GM18517 (cell line): ENCODE measurements at regions not wholly inside any gene's neighbourhood (a gene's known extent, or its start where the extent isn't known, plus 50 kb on each side); places are given as distances from the start of the nearest gene placed in this dataset.
A peak's percentile ranks its signal among the peaks of the same experiment; 100 is the strongest.
"Not testable (repeated sequence)": the region's sequence is repeated elsewhere in the genome, so short reads cannot be mapped to it uniquely, and the experiment has no call there.

Experiments used
- ATAC-seq: cut with Tn5 transposase; IDR thresholded peaks from one replicate; pipeline ENCODE4 v1.9.1; 2021; ENCODE audit warnings: mild to moderate bottlenecking, moderate library complexity; ENCODE audit not compliant: unreplicated experiment

GRCh38 chr21:25489673-25490072 lies 117.6 kb downstream of the MRPL39 start:
- ATAC-seq, result no peak

- peak; percentile 63 for ATAC-seq
These were observed 120.2 kb downstream of the MRPL39 start for GRCh38 chr21:25487046-25487594.

- no peak for ATAC-seq
These were observed 121.4 kb downstream of the MRPL39 start for GRCh38 chr21:25485914-25486313.

- no peak for ATAC-seq
These were observed 139.4 kb downstream of the MRPL39 start for GRCh38 chr21:25467896-25468295.

- ATAC-seq, result not testable (repeated sequence)
These were observed 140.2 kb downstream of the MRPL39 start for GRCh38 chr21:25467071-25467470.

GRCh38 chr21:25466470-25466869 lies 140.8 kb downstream of the MRPL39 start:
- ATAC-seq, result no peak

GRCh38 chr21:25465263-25465662 lies 142.0 kb downstream of the MRPL39 start:
- ATAC-seq, result no peak

- peak; percentile 62 for ATAC-seq
These were observed 143.0 kb downstream of the MRPL39 start for GRCh38 chr21:25464275-25464674.

- peak; percentile 52 for ATAC-seq
These were observed 144.7 kb downstream of the MRPL39 start for GRCh38 chr21:25462517-25462971.

- ATAC-seq, result no peak
These were observed 145.6 kb downstream of the MRPL39 start for GRCh38 chr21:25461725-25462124.

GRCh38 chr21:25459993-25460392 lies 147.3 kb downstream of the MRPL39 start:
- no peak for ATAC-seq

GRCh38 chr21:25459365-25459764 lies 147.9 kb downstream of the MRPL39 start:
- ATAC-seq, result no peak

- ATAC-seq, result no peak
These were observed 148.8 kb downstream of the MRPL39 start for GRCh38 chr21:25458484-25458883.

GRCh38 chr21:25457946-25458345 lies 149.3 kb downstream of the MRPL39 start:
- ATAC-seq, result no peak

GRCh38 chr21:25457411-25457810 lies 149.9 kb downstream of the MRPL39 start:
- ATAC-seq, result peak; percentile 60

GRCh38 chr21:25456672-25457071 lies 150.6 kb downstream of the MRPL39 start:
- peak; percentile 48 for ATAC-seq

- ATAC-seq, result no peak
These were observed 153.8 kb downstream of the MRPL39 start for GRCh38 chr21:25453524-25453923.

- ATAC-seq, result no peak
These were observed 157.3 kb downstream of the MRPL39 start for GRCh38 chr21:25449950-25450349.

GRCh38 chr21:25441835-25442234 lies 165.4 kb downstream of the MRPL39 start:
- ATAC-seq, result no peak

- ATAC-seq, result not testable (repeated sequence)
These were observed 169.8 kb downstream of the MRPL39 start for GRCh38 chr21:25437465-25437864.

GRCh38 chr21:25428537-25428936 lies 178.7 kb downstream of the MRPL39 start:
- ATAC-seq, result peak; percentile 45

- no peak for ATAC-seq
These were observed 179.5 kb downstream of the MRPL39 start for GRCh38 chr21:25427828-25428227.

GRCh38 chr21:25426580-25426979 lies 180.7 kb downstream of the MRPL39 start:
- ATAC-seq, result no peak
